Transverse colon (tissue), 3 donors: ENCODE measurements at regions not wholly inside any gene's neighbourhood (a gene's known extent, or its start where the extent isn't known, plus 50 kb on each side); places are given as distances from the start of the nearest gene placed in this dataset.

Source experiments
- POLR2A ChIP-seq: fragments of 450-650 bp; IDR thresholded peaks from one replicate; pipeline ENCODE4 v1.6.1; 2016; ENCODE audit warnings: antibody characterized with exemption, mild to moderate bottlenecking, moderate library complexity
- TF ChIP-seq, protein P1 (sequence below), 5 experiments: fragments of 200-600 bp in 3 of 5; fragments of 450-650 bp in 2 of 5; sonication (generic) in 3 of 5; IDR thresholded peaks; 1 replicate in 2 of 5; 2 replicates in 3 of 5; pipeline ENCODE4 v1.5.1; 2016 to 2017; ENCODE audit warnings: antibody characterized with exemption in 5 of 5, inconsistent platforms in 3 of 5, mild to moderate bottlenecking in 2 of 5, moderate library complexity in 1 of 5

DNA sequence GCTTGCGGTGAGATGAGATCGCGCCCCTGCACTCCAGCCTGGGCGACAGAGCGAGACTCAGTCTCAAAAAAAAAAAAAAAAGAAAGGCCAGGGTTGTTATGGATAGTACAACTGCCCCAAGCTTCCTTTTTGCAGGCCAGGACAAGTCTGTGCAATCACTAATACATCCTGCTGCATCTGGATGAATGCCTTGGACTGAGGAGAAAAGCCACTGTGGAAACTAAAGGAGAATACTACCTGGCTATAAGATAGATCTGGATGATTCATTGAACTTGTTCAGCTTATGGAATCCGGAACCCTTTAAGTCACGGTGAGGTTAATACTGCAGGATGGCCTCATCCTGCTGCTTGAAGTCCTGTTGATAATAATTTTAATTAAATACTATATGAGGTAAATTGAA is 278.2 kb downstream of the TFAP2A start:
- TF ChIP-seq, protein P1, sequence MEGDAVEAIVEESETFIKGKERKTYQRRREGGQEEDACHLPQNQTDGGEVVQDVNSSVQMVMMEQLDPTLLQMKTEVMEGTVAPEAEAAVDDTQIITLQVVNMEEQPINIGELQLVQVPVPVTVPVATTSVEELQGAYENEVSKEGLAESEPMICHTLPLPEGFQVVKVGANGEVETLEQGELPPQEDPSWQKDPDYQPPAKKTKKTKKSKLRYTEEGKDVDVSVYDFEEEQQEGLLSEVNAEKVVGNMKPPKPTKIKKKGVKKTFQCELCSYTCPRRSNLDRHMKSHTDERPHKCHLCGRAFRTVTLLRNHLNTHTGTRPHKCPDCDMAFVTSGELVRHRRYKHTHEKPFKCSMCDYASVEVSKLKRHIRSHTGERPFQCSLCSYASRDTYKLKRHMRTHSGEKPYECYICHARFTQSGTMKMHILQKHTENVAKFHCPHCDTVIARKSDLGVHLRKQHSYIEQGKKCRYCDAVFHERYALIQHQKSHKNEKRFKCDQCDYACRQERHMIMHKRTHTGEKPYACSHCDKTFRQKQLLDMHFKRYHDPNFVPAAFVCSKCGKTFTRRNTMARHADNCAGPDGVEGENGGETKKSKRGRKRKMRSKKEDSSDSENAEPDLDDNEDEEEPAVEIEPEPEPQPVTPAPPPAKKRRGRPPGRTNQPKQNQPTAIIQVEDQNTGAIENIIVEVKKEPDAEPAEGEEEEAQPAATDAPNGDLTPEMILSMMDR (IDR thresholded peaks at IDR 0.05), result no peak
- TF ChIP-seq POLR2A, result no peak
